ENCODE measurements at regions not wholly inside any gene's neighbourhood (a gene's known extent, or its start where the extent isn't known, plus 50 kb on each side); places are given as distances from the start of the nearest gene placed in this dataset.

- H3K4me1 ChIP-seq (ENCODE audit: control insufficient read depth, insufficient read depth, low read length), result peaks cover 12% of the 10 kb centered on the region
- WGBS (ENCODE audit: insufficient coverage, insufficient read length), result no CpG with 5 or more reads among the region's 15 CpGs
- no peaks in the 10 kb centered on the region for H3K36me3 ChIP-seq (ENCODE audit: control insufficient read depth, insufficient read depth, low read length)
Measured at GRCh38 chr16:85338638-85338982, 226.3 kb upstream of the CIBAR2 start.

GRCh38 chr16:85338989-85339685, 226.9 kb upstream of the CIBAR2 start:
- Histone ChIP-seq H3K4me1 (ENCODE audit: control insufficient read depth, insufficient read depth, low read length) (peaks cover 9% of the 10 kb centered on the region), H3K36me3 (ENCODE audit: control insufficient read depth, insufficient read depth, low read length) (no peaks in the 10 kb centered on the region), H3K4me3 (ENCODE audit: low read length) (no peak overlapping the region), H3K27ac (ENCODE audit: low read length) (no peak overlapping the region), H3K9me3 (ENCODE audit: control insufficient read depth, insufficient read depth, low read length) (no peaks in the 10 kb centered on the region), H3K27me3 (ENCODE audit: control insufficient read depth, insufficient read depth, low read length) (peaks cover 9% of the 10 kb centered on the region; the same call in 1 of the 2 replicates)
- DNase-seq (ENCODE audit: low read depth, low spot score), result no peak
- WGBS (ENCODE audit: insufficient coverage, insufficient read length), result no CpG with 5 or more reads among the region's 24 CpGs

More at GRCh38 chr16:85338638-85338982, 226.3 kb upstream of the CIBAR2 start:
- DNase-seq (ENCODE audit: low read depth, low spot score), result no peak
- H3K9me3 ChIP-seq (ENCODE audit: control insufficient read depth, insufficient read depth, low read length), result no peaks in the 10 kb centered on the region
- H3K4me3 ChIP-seq (ENCODE audit: low read length), result no peak overlapping the region
- peaks cover 14% of the 10 kb centered on the region; the same call in 1 of the 2 replicates for H3K27me3 ChIP-seq (ENCODE audit: control insufficient read depth, insufficient read depth, low read length)
- H3K27ac ChIP-seq (ENCODE audit: low read length), result no peak overlapping the region

GRCh38 chr16:85341972-85342695, 229.9 kb upstream of the CIBAR2 start:
- no peaks in the 10 kb centered on the region for H3K27me3 ChIP-seq (ENCODE audit: control insufficient read depth, insufficient read depth, low read length)
- H3K4me1 ChIP-seq (ENCODE audit: control insufficient read depth, insufficient read depth, low read length), result no peaks in the 10 kb centered on the region
- no peaks in the 10 kb centered on the region for H3K9me3 ChIP-seq (ENCODE audit: control insufficient read depth, insufficient read depth, low read length)
- DNase-seq (ENCODE audit: low read depth, low spot score), result no peak
- no peaks in the 10 kb centered on the region for H3K36me3 ChIP-seq (ENCODE audit: control insufficient read depth, insufficient read depth, low read length)
- no peak overlapping the region for H3K27ac ChIP-seq (ENCODE audit: low read length)
- H3K4me3 ChIP-seq (ENCODE audit: low read length), result no peak overlapping the region
- WGBS (ENCODE audit: insufficient coverage, insufficient read length), result no CpG with 5 or more reads among the region's 19 CpGs

GRCh38 chr16:85344502-85345128, 232.3 kb upstream of the CIBAR2 start:
- Histone ChIP-seq H3K4me3 (ENCODE audit: low read length) (no peak overlapping the region), H3K36me3 (ENCODE audit: control insufficient read depth, insufficient read depth, low read length) (no peaks in the 10 kb centered on the region), H3K9me3 (ENCODE audit: control insufficient read depth, insufficient read depth, low read length) (no peaks in the 10 kb centered on the region), H3K4me1 (ENCODE audit: control insufficient read depth, insufficient read depth, low read length) (no peaks in the 10 kb centered on the region), H3K27ac (ENCODE audit: low read length) (no peak overlapping the region), H3K27me3 (ENCODE audit: control insufficient read depth, insufficient read depth, low read length) (no peaks in the 10 kb centered on the region)
- DNase-seq (ENCODE audit: low read depth, low spot score), result no peak
- WGBS (ENCODE audit: insufficient coverage, insufficient read length), result no CpG with 5 or more reads among the region's 17 CpGs

GRCh38 chr16:85345129-85345639, 232.9 kb upstream of the CIBAR2 start:
- no peaks in the 10 kb centered on the region for H3K4me1 ChIP-seq (ENCODE audit: control insufficient read depth, insufficient read depth, low read length)
- H3K4me3 ChIP-seq (ENCODE audit: low read length), result no peak overlapping the region
- no peak overlapping the region for H3K27ac ChIP-seq (ENCODE audit: low read length)
- no peaks in the 10 kb centered on the region for H3K36me3 ChIP-seq (ENCODE audit: control insufficient read depth, insufficient read depth, low read length)
- no peak for DNase-seq (ENCODE audit: low read depth, low spot score)
- WGBS (ENCODE audit: insufficient coverage, insufficient read length), result no CpG with 5 or more reads among the region's 7 CpGs
- no peaks in the 10 kb centered on the region for H3K27me3 ChIP-seq (ENCODE audit: control insufficient read depth, insufficient read depth, low read length)
- H3K9me3 ChIP-seq (ENCODE audit: control insufficient read depth, insufficient read depth, low read length), result no peaks in the 10 kb centered on the region

GRCh38 chr16:85346404-85347212, 234.3 kb upstream of the CIBAR2 start:
- H3K27ac ChIP-seq (ENCODE audit: low read length), result no peak overlapping the region
- no peaks in the 10 kb centered on the region for H3K27me3 ChIP-seq (ENCODE audit: control insufficient read depth, insufficient read depth, low read length)
- H3K4me3 ChIP-seq (ENCODE audit: low read length), result no peak overlapping the region
- no peak for DNase-seq (ENCODE audit: low read depth, low spot score)
- no CpG with 5 or more reads among the region's 12 CpGs for WGBS (ENCODE audit: insufficient coverage, insufficient read length)
- no peaks in the 10 kb centered on the region for H3K36me3 ChIP-seq (ENCODE audit: control insufficient read depth, insufficient read depth, low read length)
- H3K4me1 ChIP-seq (ENCODE audit: control insufficient read depth, insufficient read depth, low read length), result no peaks in the 10 kb centered on the region; the same call in 1 of the 2 replicates
- H3K9me3 ChIP-seq (ENCODE audit: control insufficient read depth, insufficient read depth, low read length), result no peaks in the 10 kb centered on the region

GRCh38 chr16:85347213-85347591, 234.9 kb upstream of the CIBAR2 start:
- H3K27me3 ChIP-seq (ENCODE audit: control insufficient read depth, insufficient read depth, low read length), result no peaks in the 10 kb centered on the region
- WGBS (ENCODE audit: insufficient coverage, insufficient read length), result no CpG with 5 or more reads among the region's 11 CpGs
- H3K4me3 ChIP-seq (ENCODE audit: low read length), result no peak overlapping the region
- H3K9me3 ChIP-seq (ENCODE audit: control insufficient read depth, insufficient read depth, low read length), result no peaks in the 10 kb centered on the region
- no peaks in the 10 kb centered on the region; the same call in 1 of the 2 replicates for H3K4me1 ChIP-seq (ENCODE audit: control insufficient read depth, insufficient read depth, low read length)
- no peak overlapping the region for H3K27ac ChIP-seq (ENCODE audit: low read length)
- no peaks in the 10 kb centered on the region for H3K36me3 ChIP-seq (ENCODE audit: control insufficient read depth, insufficient read depth, low read length)
- no peak for DNase-seq (ENCODE audit: low read depth, low spot score)

- WGBS (ENCODE audit: insufficient coverage, insufficient read length), result no CpG with 5 or more reads among the region's 12 CpGs
- H3K27ac ChIP-seq (ENCODE audit: low read length), result no peak overlapping the region
- no peaks in the 10 kb centered on the region for H3K9me3 ChIP-seq (ENCODE audit: control insufficient read depth, insufficient read depth, low read length)
- H3K4me1 ChIP-seq (ENCODE audit: control insufficient read depth, insufficient read depth, low read length), result no peaks in the 10 kb centered on the region; the same call in 1 of the 2 replicates
- no peaks in the 10 kb centered on the region for H3K27me3 ChIP-seq (ENCODE audit: control insufficient read depth, insufficient read depth, low read length)
- DNase-seq (ENCODE audit: low read depth, low spot score), result no peak
- H3K36me3 ChIP-seq (ENCODE audit: control insufficient read depth, insufficient read depth, low read length), result no peaks in the 10 kb centered on the region
- no peak overlapping the region for H3K4me3 ChIP-seq (ENCODE audit: low read length)
Measured at GRCh38 chr16:85348065-85348840, 236.0 kb upstream of the CIBAR2 start.

GRCh38 chr16:85348911-85349334, 236.7 kb upstream of the CIBAR2 start:
- no peak for DNase-seq (ENCODE audit: low read depth, low spot score)
- Histone ChIP-seq H3K27ac (ENCODE audit: low read length) (no peak overlapping the region), H3K4me1 (ENCODE audit: control insufficient read depth, insufficient read depth, low read length) (no peaks in the 10 kb centered on the region; the same call in 1 of the 2 replicates), H3K4me3 (ENCODE audit: low read length) (no peak overlapping the region), H3K9me3 (ENCODE audit: control insufficient read depth, insufficient read depth, low read length) (no peaks in the 10 kb centered on the region), H3K27me3 (ENCODE audit: control insufficient read depth, insufficient read depth, low read length) (no peaks in the 10 kb centered on the region), H3K36me3 (ENCODE audit: control insufficient read depth, insufficient read depth, low read length) (no peaks in the 10 kb centered on the region)
- no CpG with 5 or more reads among the region's 21 CpGs for WGBS (ENCODE audit: insufficient coverage, insufficient read length)

Data from iPS DF 6.9 (cell line).